ENCODE measurements at regions not wholly inside any gene's neighbourhood (a gene's known extent, or its start where the extent isn't known, plus 50 kb on each side); places are given as distances from the start of the nearest gene placed in this dataset.
A peak's percentile ranks its signal among the peaks of the same experiment; 100 is the strongest.

- no peaks in the 10 kb centered on the region for H3K36me3 ChIP-seq (ENCODE audit: low read depth)
- H3K9me3 ChIP-seq (ENCODE audit: severe bottlenecking), result no peaks in the 10 kb centered on the region
- H3K4me1 ChIP-seq (ENCODE audit: insufficient read depth, poor library complexity, severe bottlenecking), result no peaks in the 10 kb centered on the region
- no peaks in the 10 kb centered on the region for H3K27me3 ChIP-seq (ENCODE audit: insufficient read depth, poor library complexity, severe bottlenecking)
- ATAC-seq (ENCODE audit: low read depth) (peak; percentile 80), DNase-seq (ENCODE audit: low spot score) (no peak)
- H3K4me3 ChIP-seq (ENCODE audit: severe bottlenecking), result no peak overlapping the region
- TF ChIP-seq, protein P1, sequence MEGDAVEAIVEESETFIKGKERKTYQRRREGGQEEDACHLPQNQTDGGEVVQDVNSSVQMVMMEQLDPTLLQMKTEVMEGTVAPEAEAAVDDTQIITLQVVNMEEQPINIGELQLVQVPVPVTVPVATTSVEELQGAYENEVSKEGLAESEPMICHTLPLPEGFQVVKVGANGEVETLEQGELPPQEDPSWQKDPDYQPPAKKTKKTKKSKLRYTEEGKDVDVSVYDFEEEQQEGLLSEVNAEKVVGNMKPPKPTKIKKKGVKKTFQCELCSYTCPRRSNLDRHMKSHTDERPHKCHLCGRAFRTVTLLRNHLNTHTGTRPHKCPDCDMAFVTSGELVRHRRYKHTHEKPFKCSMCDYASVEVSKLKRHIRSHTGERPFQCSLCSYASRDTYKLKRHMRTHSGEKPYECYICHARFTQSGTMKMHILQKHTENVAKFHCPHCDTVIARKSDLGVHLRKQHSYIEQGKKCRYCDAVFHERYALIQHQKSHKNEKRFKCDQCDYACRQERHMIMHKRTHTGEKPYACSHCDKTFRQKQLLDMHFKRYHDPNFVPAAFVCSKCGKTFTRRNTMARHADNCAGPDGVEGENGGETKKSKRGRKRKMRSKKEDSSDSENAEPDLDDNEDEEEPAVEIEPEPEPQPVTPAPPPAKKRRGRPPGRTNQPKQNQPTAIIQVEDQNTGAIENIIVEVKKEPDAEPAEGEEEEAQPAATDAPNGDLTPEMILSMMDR (IDR thresholded peaks at IDR 0.05; ENCODE audit: poor library complexity, severe bottlenecking), result no peak
- H3K27ac ChIP-seq (ENCODE audit: poor library complexity, severe bottlenecking), result no peak overlapping the region
These were observed 686.2 kb upstream of the SLC35B3 start for GRCh38 chr6:9121549-9121948.

DNA sequence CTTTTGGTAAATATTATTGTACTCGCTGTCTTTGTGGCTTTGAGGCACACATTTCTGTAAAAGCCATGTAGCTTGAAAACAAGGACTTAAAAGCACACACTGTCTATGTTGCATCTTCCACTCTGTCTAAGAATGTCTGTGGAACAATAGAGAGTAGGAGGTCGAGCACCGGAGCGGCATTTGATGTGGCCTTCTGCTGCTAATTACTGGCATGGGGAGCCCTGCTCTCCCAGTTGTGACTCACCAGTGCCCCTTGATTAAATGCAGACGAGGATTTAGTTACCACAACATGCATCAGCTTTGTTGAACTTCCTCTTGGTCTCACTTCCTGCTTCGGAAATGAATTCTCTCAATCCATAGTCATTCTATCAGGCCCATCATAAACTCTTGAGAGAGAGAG lies 680.7 kb upstream of the SLC35B3 start:
- Histone ChIP-seq H3K27ac (ENCODE audit: poor library complexity, severe bottlenecking) (no peak overlapping the region), H3K4me1 (ENCODE audit: insufficient read depth, poor library complexity, severe bottlenecking) (no peaks in the 10 kb centered on the region), H3K27me3 (ENCODE audit: insufficient read depth, poor library complexity, severe bottlenecking) (no peaks in the 10 kb centered on the region), H3K4me3 (ENCODE audit: severe bottlenecking) (no peak overlapping the region), H3K36me3 (ENCODE audit: low read depth) (no peaks in the 10 kb centered on the region), H3K9me3 (ENCODE audit: severe bottlenecking) (no peaks in the 10 kb centered on the region)
- DNase-seq (ENCODE audit: low spot score) (no peak), ATAC-seq (ENCODE audit: low read depth) (no peak)
- TF ChIP-seq, protein P1 (IDR thresholded peaks at IDR 0.05; ENCODE audit: poor library complexity, severe bottlenecking), result no peak

DNA sequence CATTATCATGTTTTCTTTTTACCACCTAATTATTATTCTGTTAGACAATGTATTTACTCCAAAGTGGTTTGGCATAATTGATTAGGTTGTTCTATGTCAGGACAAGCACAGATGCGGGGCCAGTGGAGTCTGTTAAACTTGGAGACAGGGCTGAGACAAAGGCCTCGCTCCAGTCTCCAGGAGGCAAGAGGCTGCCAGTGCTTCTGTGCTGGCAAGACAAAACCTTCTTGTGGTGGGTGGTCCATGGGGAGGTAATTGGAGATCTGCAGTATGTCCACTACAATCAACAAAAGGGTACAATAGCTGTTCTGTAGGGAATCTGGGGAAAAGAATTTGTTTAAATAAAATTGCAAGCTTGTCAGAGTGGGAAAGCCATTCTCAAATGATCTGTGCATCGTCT lies 677.2 kb upstream of the SLC35B3 start:
- TF ChIP-seq, protein P1 (IDR thresholded peaks at IDR 0.05; ENCODE audit: poor library complexity, severe bottlenecking), result no peak
- Histone ChIP-seq H3K27me3 (ENCODE audit: insufficient read depth, poor library complexity, severe bottlenecking) (no peaks in the 10 kb centered on the region), H3K4me1 (ENCODE audit: insufficient read depth, poor library complexity, severe bottlenecking) (no peaks in the 10 kb centered on the region), H3K9me3 (ENCODE audit: severe bottlenecking) (no peaks in the 10 kb centered on the region), H3K36me3 (ENCODE audit: low read depth) (no peaks in the 10 kb centered on the region), H3K4me3 (ENCODE audit: severe bottlenecking) (no peak overlapping the region), H3K27ac (ENCODE audit: poor library complexity, severe bottlenecking) (no peak overlapping the region)
- DNase-seq (ENCODE audit: low spot score), result no peak
- ATAC-seq (ENCODE audit: low read depth), result no peak

- no peak for DNase-seq (ENCODE audit: low spot score)
- H3K27ac ChIP-seq (ENCODE audit: poor library complexity, severe bottlenecking), result no peak overlapping the region
- TF ChIP-seq, protein P1 (IDR thresholded peaks at IDR 0.05; ENCODE audit: poor library complexity, severe bottlenecking), result no peak
- ATAC-seq (ENCODE audit: low read depth), result no peak
- no peaks in the 10 kb centered on the region for H3K4me1 ChIP-seq (ENCODE audit: insufficient read depth, poor library complexity, severe bottlenecking)
- H3K9me3 ChIP-seq (ENCODE audit: severe bottlenecking), result no peaks in the 10 kb centered on the region
- no peak overlapping the region for H3K4me3 ChIP-seq (ENCODE audit: severe bottlenecking)
- H3K36me3 ChIP-seq (ENCODE audit: low read depth), result no peaks in the 10 kb centered on the region
- no peaks in the 10 kb centered on the region for H3K27me3 ChIP-seq (ENCODE audit: insufficient read depth, poor library complexity, severe bottlenecking)
These were observed 668.7 kb upstream of the SLC35B3 start for GRCh38 chr6:9103876-9104521.

DNA sequence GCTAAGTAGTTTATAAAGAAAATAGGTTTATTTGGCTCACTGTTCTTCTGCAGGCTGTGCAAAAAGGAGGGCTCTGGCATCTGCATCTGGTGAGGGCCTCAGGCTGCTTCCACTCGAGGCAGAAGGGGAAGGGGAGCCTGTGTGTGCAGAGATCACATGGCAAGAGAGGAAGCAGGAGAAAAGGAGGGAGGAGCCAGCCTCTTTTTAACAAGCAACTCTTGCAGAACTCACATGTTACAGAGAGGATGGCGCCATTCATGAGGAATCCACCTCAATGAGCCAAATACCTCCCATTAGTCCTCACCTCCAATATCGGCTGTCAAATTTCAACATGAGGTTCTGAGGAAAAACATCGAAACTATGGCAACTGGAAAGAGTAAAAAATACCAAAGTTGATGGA lies 666.6 kb upstream of the SLC35B3 start:
- Histone ChIP-seq H3K9me3 (ENCODE audit: severe bottlenecking) (no peaks in the 10 kb centered on the region), H3K27ac (ENCODE audit: poor library complexity, severe bottlenecking) (no peak overlapping the region), H3K36me3 (ENCODE audit: low read depth) (no peaks in the 10 kb centered on the region), H3K4me1 (ENCODE audit: insufficient read depth, poor library complexity, severe bottlenecking) (no peaks in the 10 kb centered on the region), H3K27me3 (ENCODE audit: insufficient read depth, poor library complexity, severe bottlenecking) (no peaks in the 10 kb centered on the region), H3K4me3 (ENCODE audit: severe bottlenecking) (no peak overlapping the region)
- TF ChIP-seq, protein P1 (IDR thresholded peaks at IDR 0.05; ENCODE audit: poor library complexity, severe bottlenecking), result no peak
- ATAC-seq (ENCODE audit: low read depth) (no peak), DNase-seq (ENCODE audit: low spot score) (no peak)
